Transverse colon (tissue), 4 donors: ENCODE measurements at regions not wholly inside any gene's neighbourhood (a gene's known extent, or its start where the extent isn't known, plus 50 kb on each side); places are given as distances from the start of the nearest gene placed in this dataset.

ENCODE experiments used
- CTCF ChIP-seq, 5 experiments: fragments of 200-600 bp in 3 of 5; fragments of 450-650 bp in 2 of 5; sonication (generic) in 3 of 5; IDR thresholded peaks; 1 replicate in 2 of 5; 2 replicates in 3 of 5; pipeline ENCODE4 v1.5.1; 2016 to 2017; ENCODE audit warnings: antibody characterized with exemption in 5 of 5, inconsistent platforms in 3 of 5, mild to moderate bottlenecking in 2 of 5, moderate library complexity in 1 of 5
- EP300 ChIP-seq: sonication (generic); formaldehyde crosslinking; IDR thresholded peaks from one replicate; pipeline ENCODE4 v1.6.1; 2017; ENCODE audit warnings: antibody characterized with exemption, low read depth
- POLR2A ChIP-seq: fragments of 450-650 bp; IDR thresholded peaks from one replicate; pipeline ENCODE4 v1.6.1; 2016; ENCODE audit warnings: antibody characterized with exemption, mild to moderate bottlenecking, moderate library complexity
- POLR2AphosphoS5 ChIP-seq, 3 donors: sonication (generic); formaldehyde crosslinking; IDR thresholded peaks; one replicate each; pipeline ENCODE4 v1.6.1; 2016; ENCODE audit warnings: antibody characterized with exemption in 3 of 3

DNA sequence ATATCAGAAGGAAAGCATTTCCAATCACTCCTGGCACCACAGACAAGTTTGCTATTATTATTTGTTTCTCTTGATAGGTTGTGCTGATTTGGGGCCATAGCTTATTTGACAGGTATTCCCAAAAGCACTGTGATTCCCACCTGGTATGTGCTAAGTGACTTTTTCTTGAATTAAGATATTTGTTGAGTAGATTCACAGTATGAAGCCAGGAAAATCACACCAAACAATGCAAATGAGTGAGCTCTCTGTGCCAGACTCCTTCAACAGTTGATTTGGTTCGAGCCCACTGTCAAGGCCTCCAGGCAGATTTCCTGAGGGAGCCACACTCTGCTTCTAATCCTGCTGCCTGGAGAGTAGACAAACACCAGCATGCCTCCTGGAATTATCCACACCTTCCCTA is 253.0 kb upstream of the POU2AF2 start:
- no peak for TF ChIP-seq POLR2A
- no peak for TF ChIP-seq CTCF (IDR thresholded peaks at IDR 0.05)
- no peak for TF ChIP-seq POLR2AphosphoS5 (IDR thresholded peaks at IDR 0.05)
- no peak for TF ChIP-seq EP300
